ENCODE measurements at regions not wholly inside any gene's neighbourhood (a gene's known extent, or its start where the extent isn't known, plus 50 kb on each side); places are given as distances from the start of the nearest gene placed in this dataset.

DNA sequence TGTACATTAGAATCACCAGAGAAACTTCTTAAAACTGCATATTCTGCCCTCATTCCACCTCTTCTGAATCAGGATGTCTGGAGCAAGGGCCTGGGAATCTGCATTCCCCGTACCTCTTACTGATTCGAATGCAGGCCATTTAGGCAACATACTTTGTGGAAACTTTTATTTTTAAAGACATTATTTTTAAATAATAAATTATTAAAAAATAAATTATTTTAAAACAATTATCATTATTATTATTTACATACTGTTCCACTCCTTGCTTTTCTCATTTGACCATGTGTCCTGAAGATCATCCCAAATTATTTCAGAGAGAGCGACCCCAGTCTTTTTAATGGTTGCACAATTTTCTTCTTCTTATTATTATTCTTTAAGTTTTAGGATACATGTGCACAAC lies 336.6 kb upstream of the TBC1D5 start:
- no peaks in the 10 kb centered on the region for H3K9me2 ChIP-seq (ENCODE audit: insufficient read depth, low read length)
- no peak overlapping the region for H3K4me3 ChIP-seq (ENCODE audit: low read depth, low read length, poor library complexity, severe bottlenecking)
- H3K4me1 ChIP-seq (ENCODE audit: insufficient read depth, low read length, poor library complexity, severe bottlenecking) = no peaks in the 10 kb centered on the region
- TF ChIP-seq, protein P1, sequence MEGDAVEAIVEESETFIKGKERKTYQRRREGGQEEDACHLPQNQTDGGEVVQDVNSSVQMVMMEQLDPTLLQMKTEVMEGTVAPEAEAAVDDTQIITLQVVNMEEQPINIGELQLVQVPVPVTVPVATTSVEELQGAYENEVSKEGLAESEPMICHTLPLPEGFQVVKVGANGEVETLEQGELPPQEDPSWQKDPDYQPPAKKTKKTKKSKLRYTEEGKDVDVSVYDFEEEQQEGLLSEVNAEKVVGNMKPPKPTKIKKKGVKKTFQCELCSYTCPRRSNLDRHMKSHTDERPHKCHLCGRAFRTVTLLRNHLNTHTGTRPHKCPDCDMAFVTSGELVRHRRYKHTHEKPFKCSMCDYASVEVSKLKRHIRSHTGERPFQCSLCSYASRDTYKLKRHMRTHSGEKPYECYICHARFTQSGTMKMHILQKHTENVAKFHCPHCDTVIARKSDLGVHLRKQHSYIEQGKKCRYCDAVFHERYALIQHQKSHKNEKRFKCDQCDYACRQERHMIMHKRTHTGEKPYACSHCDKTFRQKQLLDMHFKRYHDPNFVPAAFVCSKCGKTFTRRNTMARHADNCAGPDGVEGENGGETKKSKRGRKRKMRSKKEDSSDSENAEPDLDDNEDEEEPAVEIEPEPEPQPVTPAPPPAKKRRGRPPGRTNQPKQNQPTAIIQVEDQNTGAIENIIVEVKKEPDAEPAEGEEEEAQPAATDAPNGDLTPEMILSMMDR (conservative IDR thresholded peaks at IDR 0.05; ENCODE audit: low read length) = no peak
- no peak for TF ChIP-seq EZH2phosphoT487 (IDR thresholded peaks at IDR 0.05; ENCODE audit: borderline replicate concordance, low read depth, low read length)
- H3K79me2 ChIP-seq (ENCODE audit: insufficient read depth, low read depth, low read length) = no peaks in the 10 kb centered on the region
- no peaks in the 10 kb centered on the region for H3K36me3 ChIP-seq (ENCODE audit: insufficient read depth, low read length)
- intact Hi-C loops (cut with micrococcal nuclease; ENCODE audit: unreplicated experiment) = no loop called here
- no TSS peak for BruUV-seq (replicated peaks)
- no peaks in the 10 kb centered on the region for H4K20me1 ChIP-seq (ENCODE audit: insufficient read depth, low read length)
- no peak overlapping the region for H3K27ac ChIP-seq (ENCODE audit: low read depth, low read length, poor library complexity, severe bottlenecking)
- ChIA-PET CTCF (ENCODE audit: unreplicated experiment) (no interaction called here), POLR2A (no interaction called here)
- H3K4me2 ChIP-seq (ENCODE audit: low read length) = no peak overlapping the region
- H2AFZ ChIP-seq (ENCODE audit: low read length) = no peak overlapping the region; the same call in 1 of the 2 replicates
- no peak for DNase-seq (ENCODE audit: low spot score)
- H3K9me3 ChIP-seq (ENCODE audit: low read length) = no peaks in the 10 kb centered on the region

DNA sequence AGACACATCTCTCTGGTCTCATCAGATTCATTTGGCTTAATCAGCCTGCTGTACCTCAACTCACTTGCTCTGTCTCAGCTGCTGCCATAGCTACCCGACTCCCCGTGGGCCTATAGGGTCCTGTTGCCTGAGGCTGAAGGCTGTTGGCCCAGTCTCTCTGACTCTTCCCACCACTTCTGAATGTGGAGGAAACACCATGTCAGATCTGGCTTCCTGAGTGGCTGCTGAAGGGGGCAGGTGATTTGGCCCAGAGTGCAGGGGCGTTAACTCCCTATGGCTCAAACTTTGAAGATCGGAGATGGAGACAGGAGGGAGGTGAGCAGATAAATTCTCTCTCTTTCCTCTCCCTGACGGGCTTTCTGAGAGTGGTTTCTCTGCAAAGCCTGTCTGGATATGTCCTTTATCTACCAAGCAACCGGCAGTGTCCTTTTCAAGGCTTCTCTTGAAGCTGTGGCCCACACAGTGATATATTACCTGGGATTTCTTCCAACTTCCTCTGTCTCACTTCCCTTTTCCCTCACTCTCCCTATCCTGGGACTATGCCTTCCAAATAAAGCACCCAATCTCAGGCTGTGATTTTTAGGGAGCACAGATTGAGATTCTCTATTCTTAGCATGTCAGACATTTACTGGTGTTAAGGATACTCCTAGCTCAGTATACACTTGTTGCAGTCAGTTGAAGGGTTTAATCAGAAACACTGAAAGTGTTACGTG lies 334.9 kb upstream of the TBC1D5 start:
- Histone ChIP-seq H3K9me3 (ENCODE audit: low read length) (no peaks in the 10 kb centered on the region), H2AFZ (ENCODE audit: low read length) (0 out of 2 replicates have a peak overlapping the region, but pooled peaks have one; percentile 29), H4K20me1 (ENCODE audit: insufficient read depth, low read length) (no peaks in the 10 kb centered on the region), H3K4me3 (ENCODE audit: low read depth, low read length, poor library complexity, severe bottlenecking) (no peak overlapping the region), H3K36me3 (ENCODE audit: insufficient read depth, low read length) (no peaks in the 10 kb centered on the region), H3K9me2 (ENCODE audit: insufficient read depth, low read length) (no peaks in the 10 kb centered on the region), H3K4me2 (ENCODE audit: low read length) (no peak overlapping the region), H3K79me2 (ENCODE audit: insufficient read depth, low read depth, low read length) (no peaks in the 10 kb centered on the region), H3K4me1 (ENCODE audit: insufficient read depth, low read length, poor library complexity, severe bottlenecking) (no peaks in the 10 kb centered on the region), H3K27ac (ENCODE audit: low read depth, low read length, poor library complexity, severe bottlenecking) (no peak overlapping the region)
- ChIA-PET POLR2A (no interaction called here), CTCF (ENCODE audit: unreplicated experiment) (no interaction called here)
- no peak for TF ChIP-seq EZH2phosphoT487 (IDR thresholded peaks at IDR 0.05; ENCODE audit: borderline replicate concordance, low read depth, low read length)
- TF ChIP-seq, protein P1 (conservative IDR thresholded peaks at IDR 0.05; ENCODE audit: low read length) = no peak
- intact Hi-C loops (cut with micrococcal nuclease; ENCODE audit: unreplicated experiment) = no loop called here
- BruUV-seq (replicated peaks) = no TSS peak
- no peak for DNase-seq (ENCODE audit: low spot score)

DNA sequence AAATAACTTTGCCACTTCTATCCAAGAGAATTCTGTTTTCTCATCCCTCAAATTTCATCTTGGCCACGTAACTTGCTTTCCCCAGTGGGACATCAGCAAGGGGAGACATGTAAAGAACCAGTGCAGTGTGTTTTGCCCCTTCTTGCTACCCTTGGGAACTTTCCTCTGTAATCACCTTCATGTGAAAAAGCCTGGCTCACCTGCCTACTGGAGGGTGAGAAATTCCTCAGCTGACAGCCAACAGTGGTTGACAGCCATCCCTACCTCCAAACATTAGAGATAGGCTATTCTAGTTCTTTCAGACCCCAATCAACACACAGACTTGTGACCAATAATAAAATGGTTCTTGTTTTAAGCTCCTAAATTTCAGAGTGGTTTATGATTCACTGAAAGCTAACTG lies 333.9 kb upstream of the TBC1D5 start:
- H3K4me1 ChIP-seq (ENCODE audit: insufficient read depth, low read length, poor library complexity, severe bottlenecking) = no peaks in the 10 kb centered on the region
- TF ChIP-seq, protein P1 (conservative IDR thresholded peaks at IDR 0.05; ENCODE audit: low read length) = no peak
- no peak for TF ChIP-seq EZH2phosphoT487 (IDR thresholded peaks at IDR 0.05; ENCODE audit: borderline replicate concordance, low read depth, low read length)
- CTCF ChIA-PET (ENCODE audit: unreplicated experiment) = no interaction called here
- 0 out of 2 replicates have a peak, but pooled peaks cover 5% of the 10 kb centered on the region for H3K9me2 ChIP-seq (ENCODE audit: insufficient read depth, low read length)
- no peak overlapping the region for H3K4me2 ChIP-seq (ENCODE audit: low read length)
- no peaks in the 10 kb centered on the region for H4K20me1 ChIP-seq (ENCODE audit: insufficient read depth, low read length)
- BruUV-seq (replicated peaks) = no TSS peak
- no peak for DNase-seq (ENCODE audit: low spot score)
- H3K36me3 ChIP-seq (ENCODE audit: insufficient read depth, low read length) = no peaks in the 10 kb centered on the region
- no peaks in the 10 kb centered on the region for H3K9me3 ChIP-seq (ENCODE audit: low read length)
- no peak overlapping the region for H3K4me3 ChIP-seq (ENCODE audit: low read depth, low read length, poor library complexity, severe bottlenecking)
- no peak overlapping the region for H3K27ac ChIP-seq (ENCODE audit: low read depth, low read length, poor library complexity, severe bottlenecking)
- H3K79me2 ChIP-seq (ENCODE audit: insufficient read depth, low read depth, low read length) = no peaks in the 10 kb centered on the region
- intact Hi-C loops (cut with micrococcal nuclease; ENCODE audit: unreplicated experiment) = no loop called here
- POLR2A ChIA-PET = interaction anchor here (0.7 kb wide), 2 partner anchors 528 to 686 kb away, joined by 3 read pairs; no protein-coding TSS in a partner anchor
- no peak overlapping the region for H2AFZ ChIP-seq (ENCODE audit: low read length)
